Neuronal stem cell (in vitro differentiated cells): ENCODE measurements at regions not wholly inside any gene's neighbourhood (a gene's known extent, or its start where the extent isn't known, plus 50 kb on each side); places are given as distances from the start of the nearest gene placed in this dataset.
"Not testable (repeated sequence)": the region's sequence is repeated elsewhere in the genome, so short reads cannot be mapped to it uniquely, and the experiment has no call there.

Experiments
- DNase-seq: peaks from one replicate; pipeline ENCODE4 v3.0.0-alpha.2; 2013; ENCODE audit warnings: low spot score
- H2AFZ ChIP-seq: one replicate; pipeline ENCODE4 v1.6.1; 2013; ENCODE audit warnings: mild to moderate bottlenecking, low read length, inconsistent platforms
- H2AK5ac ChIP-seq: 2 replicates; pipeline ENCODE4 v1.6.1; 2013; ENCODE audit warnings: low read depth, mild to moderate bottlenecking, inconsistent platforms, low read length, moderate library complexity, mixed read lengths
- H2BK120ac ChIP-seq: 2 replicates; pipeline ENCODE4 v1.6.1; 2013; ENCODE audit warnings: low read depth, mild to moderate bottlenecking, inconsistent platforms, low read length, moderate library complexity, mixed read lengths
- H2BK12ac ChIP-seq: one replicate; pipeline ENCODE4 v1.6.1; 2013; ENCODE audit warnings: low read length, inconsistent platforms
- H2BK15ac ChIP-seq: 2 replicates; pipeline ENCODE4 v1.6.1; 2013; ENCODE audit warnings: mild to moderate bottlenecking, low read length, inconsistent platforms, mixed read lengths
- H2BK5ac ChIP-seq: one replicate; pipeline ENCODE4 v1.6.1; 2013; ENCODE audit warnings: inconsistent platforms, mild to moderate bottlenecking, low read length, moderate library complexity
- H3K14ac ChIP-seq: one replicate; pipeline ENCODE4 v1.6.1; 2013; ENCODE audit warnings: low read length, inconsistent platforms
- H3K18ac ChIP-seq: 2 replicates; pipeline ENCODE4 v1.6.1; 2013; ENCODE audit warnings: low read length, inconsistent platforms
- H3K23ac ChIP-seq: 2 replicates; pipeline ENCODE4 v1.6.1; 2013; ENCODE audit warnings: low read depth, mild to moderate bottlenecking, mixed read lengths, low read length, inconsistent platforms; ENCODE audit not compliant: poor library complexity
- H3K27ac ChIP-seq: replicated peaks from 3 replicates; pipeline ENCODE4 v1.5.1; 2013; ENCODE audit warnings: low read length, inconsistent platforms
- H3K27me3 ChIP-seq, 3 experiments: 2 replicates each; pipeline ENCODE4 v1.6.1; 2013; ENCODE audit warnings: low read length in 3 of 3, mild to moderate bottlenecking in 2 of 3, inconsistent platforms in 1 of 3, low read depth in 1 of 3, mixed read lengths in 1 of 3, moderate library complexity in 1 of 3; ENCODE audit not compliant: control insufficient read depth in 3 of 3, insufficient read depth in 3 of 3
- H3K36me3 ChIP-seq, 2 donors: replicated peaks in 1 of 2; 2 replicates each; pipeline ENCODE4 v1.6.1; 2013; ENCODE audit warnings: low read length in 2 of 2; ENCODE audit not compliant: control insufficient read depth in 2 of 2, insufficient read depth in 2 of 2
- H3K4ac ChIP-seq: 2 replicates; pipeline ENCODE4 v1.6.1; 2013; ENCODE audit warnings: inconsistent platforms, mild to moderate bottlenecking, low read length, moderate library complexity
- H3K4me1 ChIP-seq, 2 donors: 1 replicate in 1 of 2; 2 replicates in 1 of 2; pipeline ENCODE4 v1.6.1; 2013; ENCODE audit warnings: low read length in 2 of 2, low read depth in 1 of 2; ENCODE audit not compliant: control insufficient read depth in 2 of 2, insufficient read depth in 1 of 2
- H3K4me2 ChIP-seq: one replicate; pipeline ENCODE4 v1.6.1; 2013; ENCODE audit warnings: mild to moderate bottlenecking, low read length, inconsistent platforms; ENCODE audit not compliant: insufficient read depth, poor library complexity, severe bottlenecking
- H3K4me3 ChIP-seq, 2 donors: 2 replicates each; pipeline ENCODE4 v1.5.1; 2013; ENCODE audit warnings: low read length in 2 of 2, mild to moderate bottlenecking in 2 of 2, inconsistent platforms in 1 of 2, moderate library complexity in 1 of 2
- H3K79me1 ChIP-seq: one replicate; pipeline ENCODE4 v1.6.1; 2013; ENCODE audit warnings: low read depth, mild to moderate bottlenecking, inconsistent platforms, low read length, moderate library complexity
- H3K9ac ChIP-seq: one replicate; pipeline ENCODE4 v1.6.1; 2013; ENCODE audit warnings: mild to moderate bottlenecking, low read depth, low read length, inconsistent platforms; ENCODE audit not compliant: poor library complexity
- H3K9me3 ChIP-seq, 2 donors: replicated peaks in 1 of 2; 2 replicates each; pipeline versions ENCODE3 to v1.6.1; 2013; ENCODE audit warnings: low read length in 2 of 2, mild to moderate bottlenecking in 2 of 2, inconsistent platforms in 1 of 2, low read depth in 1 of 2, mixed read lengths in 1 of 2, moderate library complexity in 1 of 2; ENCODE audit not compliant: control insufficient read depth in 2 of 2, insufficient read depth in 1 of 2
- H4K8ac ChIP-seq: one replicate; pipeline ENCODE4 v1.6.1; 2013; ENCODE audit warnings: low read depth, mild to moderate bottlenecking, inconsistent platforms, low read length, moderate library complexity
- H4K91ac ChIP-seq: one replicate; pipeline ENCODE4 v1.6.1; 2013; ENCODE audit warnings: low read length, low read depth, mild to moderate bottlenecking, inconsistent platforms; ENCODE audit not compliant: poor library complexity
- WGBS, 2 donors: extraction: QIAGEN DNeasy Blood & Tissue Kit; methylation state at CpG; one replicate each; pipeline ENCODE4 v1.1.7; 2013; ENCODE audit warnings: missing lambda C conversion rate in 2 of 2, mixed read lengths in 1 of 2; ENCODE audit not compliant: insufficient read length in 2 of 2, insufficient replicate concordance in 1 of 2; ENCODE audit errors: extremely low coverage in 2 of 2; 5-methylcytosine and 5-hydroxymethylcytosine counted together

GRCh38 chr9:38859827-38860226 is 139.9 kb upstream of the FAM240B start:
- not testable (repeated sequence) for H3K9me3 ChIP-seq, H3K4ac ChIP-seq, H2AFZ ChIP-seq, H4K91ac ChIP-seq, H3K18ac ChIP-seq, H3K14ac ChIP-seq, DNase-seq, H2BK15ac ChIP-seq, H3K23ac ChIP-seq, H3K27me3 ChIP-seq, H3K79me1 ChIP-seq, H3K36me3 ChIP-seq, H3K4me1 ChIP-seq, H3K9ac ChIP-seq, H2BK12ac ChIP-seq, H2BK120ac ChIP-seq, H2AK5ac ChIP-seq, H3K4me2 ChIP-seq, H3K4me3 ChIP-seq, H3K27ac ChIP-seq, H2BK5ac ChIP-seq, H4K8ac ChIP-seq
- WGBS, 2 donors: no CpG with 5 or more reads among the region's 1 CpG

- H3K36me3 ChIP-seq, H3K27ac ChIP-seq, H2BK15ac ChIP-seq, H3K18ac ChIP-seq, H3K4me1 ChIP-seq, H3K9me3 ChIP-seq, H3K79me1 ChIP-seq, H4K91ac ChIP-seq, H3K23ac ChIP-seq, H3K4me3 ChIP-seq, H2AFZ ChIP-seq, H3K27me3 ChIP-seq, H2AK5ac ChIP-seq, H2BK12ac ChIP-seq, H3K14ac ChIP-seq, H3K4me2 ChIP-seq, H2BK5ac ChIP-seq, H3K9ac ChIP-seq, DNase-seq, H3K4ac ChIP-seq, H2BK120ac ChIP-seq, H4K8ac ChIP-seq: not testable (repeated sequence)
- whole genome bisulfite sequencing, 2 donors: no CpG with 5 or more reads among the region's 10 CpGs
These were observed 129.0 kb upstream of the FAM240B start for GRCh38 chr9:38848966-38849365.

- no CpG with 5 or more reads among the region's 3 CpGs for WGBS, 2 donors
- not testable (repeated sequence) for H2BK5ac ChIP-seq, H2BK12ac ChIP-seq, H3K79me1 ChIP-seq, H2BK15ac ChIP-seq, H3K36me3 ChIP-seq, H4K8ac ChIP-seq, H3K4me1 ChIP-seq, H3K9ac ChIP-seq, H3K4me3 ChIP-seq, H3K27ac ChIP-seq, H3K23ac ChIP-seq, H3K27me3 ChIP-seq, H2BK120ac ChIP-seq, DNase-seq, H2AFZ ChIP-seq, H4K91ac ChIP-seq, H3K4ac ChIP-seq, H2AK5ac ChIP-seq, H3K18ac ChIP-seq, H3K9me3 ChIP-seq, H3K4me2 ChIP-seq, H3K14ac ChIP-seq
These were observed 120.3 kb upstream of the FAM240B start for GRCh38 chr9:38840213-38840612.

- H2BK15ac ChIP-seq, DNase-seq, H3K18ac ChIP-seq, H2AFZ ChIP-seq, H4K91ac ChIP-seq, H3K9ac ChIP-seq, H2AK5ac ChIP-seq, H3K79me1 ChIP-seq, H3K4me1 ChIP-seq, H4K8ac ChIP-seq, H3K27ac ChIP-seq, H3K4me2 ChIP-seq, H2BK12ac ChIP-seq, H3K27me3 ChIP-seq, H3K4ac ChIP-seq, H2BK5ac ChIP-seq, H2BK120ac ChIP-seq, H3K36me3 ChIP-seq, H3K4me3 ChIP-seq, H3K23ac ChIP-seq, H3K14ac ChIP-seq, H3K9me3 ChIP-seq: not testable (repeated sequence)
- WGBS, 2 donors: no CpG with 5 or more reads among the region's 3 CpGs
These were observed 113.8 kb upstream of the FAM240B start for GRCh38 chr9:38833706-38834105.
